Progenitor cell of endocrine pancreas (in vitro differentiated cells): ENCODE measurements at regions not wholly inside any gene's neighbourhood (a gene's known extent, or its start where the extent isn't known, plus 50 kb on each side); places are given as distances from the start of the nearest gene placed in this dataset.

Experiments used
- DNase-seq: peaks from one replicate; pipeline ENCODE4 v3.0.0; 2021; ENCODE audit warnings: low spot score; ENCODE audit not compliant: unreplicated experiment
- H3K27ac Mint-ChIP-seq: 2 replicates; pipeline ENCODE4 v1.8.0; 2021; ENCODE audit warnings: mild to moderate bottlenecking, moderate library complexity, mixed read lengths
- H3K27me3 Mint-ChIP-seq: 2 replicates; pipeline ENCODE4 v1.8.0; 2021; ENCODE audit warnings: mixed read lengths
- H3K36me3 Mint-ChIP-seq: 2 replicates; pipeline ENCODE4 v1.8.0; 2022; ENCODE audit warnings: mixed read lengths; ENCODE audit not compliant: insufficient read depth
- H3K4me1 Mint-ChIP-seq: 2 replicates; pipeline ENCODE4 v1.8.0; 2021; ENCODE audit warnings: low read depth, mixed read lengths
- H3K4me3 Mint-ChIP-seq: 2 replicates; pipeline ENCODE4 v1.8.0; 2021; ENCODE audit warnings: low read depth, mild to moderate bottlenecking, moderate library complexity, mixed read lengths
- H3K9me3 Mint-ChIP-seq: 2 replicates; pipeline ENCODE4 v1.8.0; 2021; ENCODE audit warnings: low read depth, mixed read lengths
- TF ChIP-seq, protein P1 (sequence below): fragments of 200-600 bp; sonication (generic); IDR thresholded peaks from one replicate; pipeline ENCODE4 v1.5.0; 2021; ENCODE audit warnings: antibody characterized with exemption, mild to moderate bottlenecking; ENCODE audit not compliant: unreplicated experiment

DNA sequence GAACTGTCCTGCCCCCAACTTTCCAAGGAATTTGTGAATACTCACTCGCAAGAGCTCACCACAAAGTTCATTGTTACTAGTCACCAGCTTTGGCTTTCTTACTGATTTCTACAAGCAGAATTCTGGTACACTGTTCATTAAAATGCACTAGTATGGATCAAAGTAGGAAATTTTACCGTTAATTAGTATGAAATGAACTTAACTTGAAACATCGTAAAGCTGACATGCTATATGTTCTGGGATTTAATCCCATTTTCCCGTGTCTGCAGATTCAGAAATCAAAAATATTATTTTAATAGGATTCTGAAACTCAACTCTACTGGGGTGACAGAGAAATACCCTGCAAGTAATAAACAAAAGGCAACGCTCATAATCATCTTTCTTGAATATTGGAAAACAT, 399.3 kb downstream of the DOK5 start:
- Mint-ChIP-seq H3K4me1 (no peaks in the 10 kb centered on the region), H3K36me3 (no peaks in the 10 kb centered on the region), H3K4me3 (no peak overlapping the region), H3K9me3 (peaks cover 3% of the 10 kb centered on the region), H3K27ac (no peak overlapping the region), H3K27me3 (no peaks in the 10 kb centered on the region)
- TF ChIP-seq, protein P1, sequence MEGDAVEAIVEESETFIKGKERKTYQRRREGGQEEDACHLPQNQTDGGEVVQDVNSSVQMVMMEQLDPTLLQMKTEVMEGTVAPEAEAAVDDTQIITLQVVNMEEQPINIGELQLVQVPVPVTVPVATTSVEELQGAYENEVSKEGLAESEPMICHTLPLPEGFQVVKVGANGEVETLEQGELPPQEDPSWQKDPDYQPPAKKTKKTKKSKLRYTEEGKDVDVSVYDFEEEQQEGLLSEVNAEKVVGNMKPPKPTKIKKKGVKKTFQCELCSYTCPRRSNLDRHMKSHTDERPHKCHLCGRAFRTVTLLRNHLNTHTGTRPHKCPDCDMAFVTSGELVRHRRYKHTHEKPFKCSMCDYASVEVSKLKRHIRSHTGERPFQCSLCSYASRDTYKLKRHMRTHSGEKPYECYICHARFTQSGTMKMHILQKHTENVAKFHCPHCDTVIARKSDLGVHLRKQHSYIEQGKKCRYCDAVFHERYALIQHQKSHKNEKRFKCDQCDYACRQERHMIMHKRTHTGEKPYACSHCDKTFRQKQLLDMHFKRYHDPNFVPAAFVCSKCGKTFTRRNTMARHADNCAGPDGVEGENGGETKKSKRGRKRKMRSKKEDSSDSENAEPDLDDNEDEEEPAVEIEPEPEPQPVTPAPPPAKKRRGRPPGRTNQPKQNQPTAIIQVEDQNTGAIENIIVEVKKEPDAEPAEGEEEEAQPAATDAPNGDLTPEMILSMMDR: no peak
- DNase-seq: no peak

DNA sequence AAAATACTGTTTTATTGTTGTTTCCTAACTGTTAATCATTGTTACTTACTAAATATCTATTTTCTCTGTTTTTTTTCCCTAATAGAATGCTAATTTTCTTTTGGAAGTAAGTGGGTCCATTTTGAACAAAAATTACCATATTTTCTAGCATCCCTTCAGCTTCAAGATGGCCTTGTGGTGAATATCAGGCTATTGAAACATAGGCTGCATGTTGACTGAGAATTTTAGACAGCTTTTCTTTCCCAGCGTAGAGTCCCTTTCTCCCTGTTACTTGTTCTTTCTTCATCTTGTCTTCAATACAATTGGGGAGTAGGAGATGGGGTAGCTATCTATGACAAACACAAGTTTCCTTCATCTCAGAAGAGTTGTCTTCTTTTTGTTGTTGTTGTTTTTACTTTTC, 397.0 kb downstream of the DOK5 start:
- H3K27ac Mint-ChIP-seq: no peak overlapping the region
- TF ChIP-seq, protein P1: no peak
- H3K9me3 Mint-ChIP-seq: no peaks in the 10 kb centered on the region
- no peaks in the 10 kb centered on the region for H3K36me3 Mint-ChIP-seq
- H3K27me3 Mint-ChIP-seq: peaks cover 4% of the 10 kb centered on the region
- H3K4me1 Mint-ChIP-seq: no peaks in the 10 kb centered on the region
- H3K4me3 Mint-ChIP-seq: no peak overlapping the region
- no peak for DNase-seq

DNA sequence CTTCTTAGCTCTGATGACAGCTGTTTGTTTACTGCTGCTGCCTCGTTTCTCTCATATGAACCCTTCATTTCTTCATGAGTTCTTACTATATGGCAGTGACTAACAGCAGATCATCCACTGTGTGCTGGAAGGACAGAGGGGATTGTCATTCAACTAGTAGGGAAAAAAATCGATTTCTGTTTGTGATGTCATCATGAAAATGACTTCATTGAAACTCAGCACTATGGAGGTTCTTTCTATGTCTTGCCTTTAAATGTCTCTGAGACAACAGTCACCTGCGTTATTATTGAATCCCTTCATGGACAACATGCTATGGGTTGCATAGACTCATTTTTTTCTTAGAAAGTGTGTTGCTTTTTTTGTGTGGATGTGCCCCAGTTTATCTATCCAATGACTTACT, 394.4 kb downstream of the DOK5 start:
- Mint-ChIP-seq H3K4me3 (no peak overlapping the region), H3K36me3 (no peaks in the 10 kb centered on the region), H3K4me1 (no peaks in the 10 kb centered on the region), H3K27ac (no peak overlapping the region), H3K27me3 (peaks cover 4% of the 10 kb centered on the region), H3K9me3 (peaks cover 4% of the 10 kb centered on the region)
- no peak for DNase-seq
- TF ChIP-seq, protein P1: no peak

DNA sequence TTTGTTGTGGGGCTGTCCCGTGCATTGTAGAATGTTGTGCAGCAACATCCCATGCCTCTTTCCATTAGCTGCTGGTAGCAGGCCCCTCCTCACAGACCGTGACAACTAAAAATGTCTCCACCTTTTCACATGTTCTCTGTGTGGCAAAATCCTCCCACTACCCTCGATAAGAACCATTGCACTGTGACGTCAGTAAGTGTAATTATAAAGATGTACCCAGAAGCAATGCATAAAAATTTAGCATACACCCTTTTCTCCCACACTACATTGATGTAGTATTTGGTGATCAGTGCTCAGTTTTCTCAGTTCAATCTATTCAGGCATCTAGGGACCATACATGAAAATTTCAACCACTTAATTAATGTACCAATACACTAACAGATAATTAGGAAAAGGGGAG, 389.9 kb downstream of the DOK5 start:
- peaks cover 4% of the 10 kb centered on the region for H3K9me3 Mint-ChIP-seq
- no peak overlapping the region for H3K4me3 Mint-ChIP-seq
- no peak for DNase-seq
- H3K36me3 Mint-ChIP-seq: no peaks in the 10 kb centered on the region
- no peaks in the 10 kb centered on the region for H3K4me1 Mint-ChIP-seq
- H3K27ac Mint-ChIP-seq: no peak overlapping the region
- TF ChIP-seq, protein P1: no peak
- H3K27me3 Mint-ChIP-seq: peaks cover 4% of the 10 kb centered on the region

DNA sequence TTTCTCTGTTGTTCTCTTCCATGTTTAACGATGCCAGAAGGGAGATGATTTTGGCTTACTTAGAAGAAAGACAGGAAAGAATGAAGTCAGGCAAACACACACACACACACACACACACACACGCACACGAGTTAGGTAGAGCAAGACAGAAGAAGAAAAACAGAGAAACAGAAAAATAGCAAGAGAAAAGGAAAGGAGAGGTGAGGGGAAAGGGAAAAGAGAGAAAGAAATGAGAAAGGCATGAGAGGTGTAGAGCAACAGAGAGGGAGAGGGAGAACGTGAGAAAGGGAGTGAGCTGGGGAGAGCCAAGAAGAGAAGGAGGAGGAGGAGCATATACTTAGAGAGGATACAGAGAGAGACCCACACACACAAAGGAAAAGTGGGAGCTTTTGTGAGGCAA, 385.3 kb downstream of the DOK5 start:
- Mint-ChIP-seq H3K4me3 (no peak overlapping the region), H3K36me3 (no peaks in the 10 kb centered on the region), H3K27ac (no peak overlapping the region), H3K9me3 (peaks cover 7% of the 10 kb centered on the region), H3K27me3 (no peaks in the 10 kb centered on the region), H3K4me1 (no peaks in the 10 kb centered on the region)
- no peak for DNase-seq
- TF ChIP-seq, protein P1: no peak

DNA sequence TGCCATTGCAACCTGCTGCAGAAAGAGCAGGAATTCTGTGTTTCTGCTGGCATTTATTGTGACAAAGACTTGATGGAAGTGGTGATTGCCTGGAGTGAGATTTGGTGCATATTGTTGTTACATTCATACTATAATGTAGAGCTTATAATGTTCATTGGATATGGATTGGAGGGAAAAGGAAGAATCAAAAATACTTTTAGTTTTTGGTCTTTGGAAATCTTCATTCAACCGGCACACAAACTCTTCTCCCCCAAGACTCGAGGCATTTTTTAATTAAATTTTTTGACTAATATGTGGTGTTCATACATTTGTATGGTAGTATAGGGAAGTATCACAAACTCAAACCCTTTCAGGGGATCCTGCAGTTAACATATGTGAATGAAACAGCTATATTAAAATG, 380.8 kb downstream of the DOK5 start:
- H3K36me3 Mint-ChIP-seq: no peaks in the 10 kb centered on the region
- no peak overlapping the region for H3K4me3 Mint-ChIP-seq
- no peak overlapping the region for H3K27ac Mint-ChIP-seq
- no peaks in the 10 kb centered on the region for H3K27me3 Mint-ChIP-seq
- no peaks in the 10 kb centered on the region for H3K4me1 Mint-ChIP-seq
- TF ChIP-seq, protein P1: no peak
- peaks cover 3% of the 10 kb centered on the region for H3K9me3 Mint-ChIP-seq
- no peak for DNase-seq
